ENCODE measurements at regions not wholly inside any gene's neighbourhood (a gene's known extent, or its start where the extent isn't known, plus 50 kb on each side); places are given as distances from the start of the nearest gene placed in this dataset.

GRCh38 chr18:53765211-53765610 lies 459.3 kb downstream of the MBD2 start:
- TF ChIP-seq CTCF (IDR thresholded peaks at IDR 0.05): no peak
- no peak for TF ChIP-seq EZH2 (IDR thresholded peaks at IDR 0.05; ENCODE audit: borderline replicate concordance, insufficient read depth, low read depth, low read length, poor library complexity, severe bottlenecking)
- no peak overlapping the region for H3K4me3 ChIP-seq (ENCODE audit: control extremely low read depth in 1 of 5, extremely low read depth in 1 of 5, insufficient read depth in 1 of 5, low read depth in 2 of 5, low read length in 4 of 5)
- H3K27ac ChIP-seq (ENCODE audit: low read length in 2 of 2): no peak overlapping the region
- intact Hi-C loops (cut with micrococcal nuclease): no loop called here
- no CpG with 5 or more reads among the region's 3 CpGs for WGBS (ENCODE audit: insufficient coverage)
- H3K36me3 ChIP-seq (replicated peaks in 1 of 2; ENCODE audit: control extremely low read depth in 1 of 2, control insufficient read depth in 1 of 2, extremely low read depth in 1 of 2, insufficient read depth in 2 of 2, low read length in 1 of 2): no peaks in the 10 kb centered on the region
- no peaks in the 10 kb centered on the region for H3K79me2 ChIP-seq (ENCODE audit: control insufficient read depth, insufficient read depth, low read length)
- H3K9ac ChIP-seq (ENCODE audit: low read length): no peak overlapping the region
- Mint-ChIP-seq H3K27me3 (no peaks in the 10 kb centered on the region), H3K9me3 (ENCODE audit: insufficient read depth) (peaks cover 3% of the 10 kb centered on the region), H3K27ac (no peak overlapping the region), H3K4me1 (no peaks in the 10 kb centered on the region), H3K4me3 (no peak overlapping the region)
- DNase-seq: no peak
- peaks cover 0 to 2% (median 0%) of the 10 kb centered on the region in 3 donors for H3K9me3 ChIP-seq (ENCODE audit: control extremely low read depth in 1 of 3, control insufficient read depth in 2 of 3, insufficient read depth in 1 of 3, low read length in 2 of 3)
- H3K27me3 ChIP-seq (replicated peaks in 1 of 4; ENCODE audit: control extremely low read depth in 1 of 4, control insufficient read depth in 3 of 4, insufficient read depth in 4 of 4, low read length in 3 of 4): no peaks in the 10 kb centered on the region
- ChIA-PET CTCF (no interaction called here), POLR2A (no interaction called here)
- no peak for ATAC-seq (ENCODE audit: low read depth)
- H2AFZ ChIP-seq (ENCODE audit: insufficient read depth, low read depth, low read length, poor library complexity, severe bottlenecking): no peak overlapping the region
- no peaks in the 10 kb centered on the region for H4K20me1 ChIP-seq (ENCODE audit: control insufficient read depth, insufficient read depth, low read length, poor library complexity, severe bottlenecking)
- no peak overlapping the region for H3K4me2 ChIP-seq (replicated peaks; ENCODE audit: low read depth, low read length, poor library complexity, severe bottlenecking)
- no peaks in the 10 kb centered on the region for H3K4me1 ChIP-seq (ENCODE audit: control insufficient read depth in 2 of 2, insufficient read depth in 2 of 2, low read length in 2 of 2)

GRCh38 chr18:53764086-53764485 lies 460.4 kb downstream of the MBD2 start:
- TF ChIP-seq CTCF (IDR thresholded peaks at IDR 0.05) (no peak), EZH2 (IDR thresholded peaks at IDR 0.05; ENCODE audit: borderline replicate concordance, insufficient read depth, low read depth, low read length, poor library complexity, severe bottlenecking) (no peak)
- Mint-ChIP-seq H3K27me3 (no peaks in the 10 kb centered on the region), H3K27ac (no peak overlapping the region), H3K4me3 (no peak overlapping the region), H3K9me3 (ENCODE audit: insufficient read depth) (peaks cover 3% of the 10 kb centered on the region), H3K4me1 (no peaks in the 10 kb centered on the region)
- Histone ChIP-seq H3K27ac (ENCODE audit: low read length in 2 of 2) (no peak overlapping the region), H3K4me3 (ENCODE audit: control extremely low read depth in 1 of 5, extremely low read depth in 1 of 5, insufficient read depth in 1 of 5, low read depth in 2 of 5, low read length in 4 of 5) (no peak overlapping the region), H3K27me3 (replicated peaks in 1 of 4; ENCODE audit: control extremely low read depth in 1 of 4, control insufficient read depth in 3 of 4, insufficient read depth in 4 of 4, low read length in 3 of 4) (no peaks in the 10 kb centered on the region), H4K20me1 (ENCODE audit: control insufficient read depth, insufficient read depth, low read length, poor library complexity, severe bottlenecking) (no peaks in the 10 kb centered on the region), H3K79me2 (ENCODE audit: control insufficient read depth, insufficient read depth, low read length) (no peaks in the 10 kb centered on the region), H3K9me3 (ENCODE audit: control extremely low read depth in 1 of 3, control insufficient read depth in 2 of 3, insufficient read depth in 1 of 3, low read length in 2 of 3) (peaks cover 0 to 2% (median 0%) of the 10 kb centered on the region in 3 donors), H3K4me1 (ENCODE audit: control insufficient read depth in 2 of 2, insufficient read depth in 2 of 2, low read length in 2 of 2) (no peaks in the 10 kb centered on the region), H3K4me2 (replicated peaks; ENCODE audit: low read depth, low read length, poor library complexity, severe bottlenecking) (no peak overlapping the region), H2AFZ (ENCODE audit: insufficient read depth, low read depth, low read length, poor library complexity, severe bottlenecking) (no peak overlapping the region), H3K36me3 (replicated peaks in 1 of 2; ENCODE audit: control extremely low read depth in 1 of 2, control insufficient read depth in 1 of 2, extremely low read depth in 1 of 2, insufficient read depth in 2 of 2, low read length in 1 of 2) (no peaks in the 10 kb centered on the region), H3K9ac (ENCODE audit: low read length) (no peak overlapping the region)
- intact Hi-C loops (cut with micrococcal nuclease): no loop called here
- WGBS (ENCODE audit: insufficient coverage): 100% methylated on average over 1 of the region's 1 CpG
- DNase-seq (no peak), ATAC-seq (ENCODE audit: low read depth) (no peak)
- ChIA-PET CTCF (no interaction called here), POLR2A (no interaction called here)

Measured in B cell (primary cell).